NCI-H2029 treated with DMSO at 0.1 percent for 48 hours (cell line): ENCODE measurements at regions not wholly inside any gene's neighbourhood (a gene's known extent, or its start where the extent isn't known, plus 50 kb on each side); places are given as distances from the start of the nearest gene placed in this dataset.

Experiments used
- DNase-seq: peaks from one replicate; lab custom pipeline; 2025; lab: John Stamatoyannopoulos, UW

DNA sequence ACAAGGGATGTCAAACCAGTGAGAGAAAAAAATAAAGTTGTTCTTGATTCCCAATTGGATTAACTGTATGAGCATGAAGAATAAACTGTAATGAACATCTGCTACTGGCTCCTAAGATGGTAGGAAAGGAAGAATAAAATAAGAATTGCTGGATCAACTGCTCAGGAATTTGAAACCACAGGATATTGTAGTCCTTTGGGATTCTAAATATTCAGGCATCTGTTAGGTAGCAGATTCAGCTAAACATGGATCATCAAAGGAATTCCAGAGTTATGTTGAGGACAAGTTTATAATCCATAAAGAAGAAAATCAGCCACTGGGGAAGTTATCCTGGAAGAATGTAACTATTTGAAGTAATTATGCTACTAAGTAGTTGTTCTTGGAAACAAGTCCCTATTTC is 65.8 kb downstream of the ISL1 start:
- DNase-seq = no peak

DNA sequence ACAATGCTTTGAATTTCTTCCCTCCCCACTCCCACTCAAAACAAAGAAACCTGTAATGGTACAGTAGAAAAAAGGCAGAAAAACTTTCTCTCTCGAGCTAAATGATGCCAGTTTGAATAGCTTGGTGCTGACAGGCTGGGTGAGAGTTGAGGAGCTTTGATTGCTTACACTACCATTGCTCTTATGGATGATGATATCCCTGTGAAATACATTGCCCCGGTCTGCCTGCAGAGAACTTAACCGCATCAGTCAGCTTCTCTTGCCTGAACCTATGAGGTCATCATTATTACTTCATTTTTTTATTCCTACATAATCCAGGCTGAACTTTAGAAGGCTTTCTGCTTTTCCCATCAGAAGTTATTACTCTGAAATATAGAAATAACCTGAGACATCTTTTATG is 69.3 kb downstream of the ISL1 start:
- no peak for DNase-seq

DNA sequence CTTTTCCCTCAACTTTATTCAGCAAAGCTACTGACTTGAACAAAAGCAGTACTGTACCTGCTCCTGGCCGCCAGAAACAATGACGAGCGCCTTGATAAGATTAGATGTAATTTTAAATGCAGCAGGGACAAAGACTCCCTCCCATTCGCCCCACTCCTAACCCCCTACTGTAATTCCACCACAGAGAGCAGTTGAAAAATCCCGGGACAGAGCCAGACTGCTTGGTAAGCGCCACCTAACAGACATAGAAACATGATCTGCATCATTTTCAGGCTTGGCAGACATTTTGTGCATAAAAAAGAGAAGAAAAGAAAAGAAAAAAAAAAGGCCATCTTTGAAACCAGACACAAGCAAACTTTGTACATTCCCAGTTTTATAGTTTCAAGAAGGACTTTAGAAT is 81.9 kb downstream of the ISL1 start:
- DNase-seq = no peak

DNA sequence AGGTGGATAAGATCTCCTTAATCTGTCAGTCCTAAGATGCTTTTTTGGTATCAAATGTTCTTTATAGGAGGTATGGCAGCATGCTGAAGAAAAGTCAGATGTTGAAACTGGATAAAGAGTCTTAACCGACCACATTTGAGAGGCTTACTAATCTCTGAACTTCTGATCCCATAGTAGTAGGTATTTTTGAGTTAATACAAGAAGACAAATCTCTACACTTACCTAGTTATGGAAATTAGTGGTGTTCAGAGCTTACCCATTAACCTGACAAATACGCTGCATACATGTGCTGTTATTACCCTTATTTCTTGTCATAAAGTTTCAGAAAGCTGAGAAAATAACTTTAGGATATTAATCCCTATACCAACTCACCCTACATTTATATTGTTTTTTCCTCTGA is 83.0 kb downstream of the ISL1 start:
- no peak for DNase-seq

DNA sequence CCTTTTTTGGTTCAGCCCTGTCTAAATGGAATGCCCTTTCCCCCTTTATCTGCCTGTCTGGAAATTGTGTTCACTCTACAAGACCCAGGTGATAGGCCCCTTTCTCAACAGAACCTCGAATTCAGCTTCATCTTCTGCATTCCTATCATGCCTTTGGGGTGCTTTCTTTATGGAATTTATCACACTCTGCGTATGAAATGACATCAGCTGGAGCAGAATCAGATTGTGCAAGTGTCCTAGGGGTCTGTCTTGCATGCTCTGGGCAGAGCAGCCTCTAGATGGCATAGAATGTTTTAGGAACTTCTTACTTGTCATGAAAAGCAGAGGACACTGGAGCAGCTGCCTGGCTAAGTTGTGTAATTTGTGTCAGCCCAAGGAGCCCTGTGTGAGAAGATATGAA is 84.9 kb downstream of the ISL1 start:
- no peak for DNase-seq

- DNase-seq = no peak
Measured at GRCh38 chr5:51471630-51472029, 88.4 kb downstream of the ISL1 start.

GRCh38 chr5:51472472-51472871 is 89.2 kb downstream of the ISL1 start:
- DNase-seq = no peak

DNA sequence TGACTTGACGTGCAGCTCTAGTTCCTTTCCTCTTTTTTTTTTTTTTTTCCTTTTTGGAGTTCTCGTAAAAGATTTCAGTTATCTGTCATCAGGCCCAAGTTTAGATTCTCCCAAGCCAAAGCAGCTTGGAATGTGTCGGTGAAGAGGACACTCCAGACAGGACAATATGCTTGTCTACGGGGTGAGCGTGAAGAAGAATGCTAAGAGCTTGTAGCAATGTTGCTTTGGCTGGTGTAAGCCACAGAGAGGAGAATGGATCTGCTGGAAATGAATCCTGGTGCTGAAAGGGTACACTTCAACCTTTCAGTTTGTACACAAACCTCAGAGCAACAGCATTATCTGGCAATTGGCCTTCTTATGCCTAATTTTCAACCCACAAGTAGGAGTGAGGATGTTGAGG is 92.4 kb downstream of the ISL1 start:
- DNase-seq = no peak

DNA sequence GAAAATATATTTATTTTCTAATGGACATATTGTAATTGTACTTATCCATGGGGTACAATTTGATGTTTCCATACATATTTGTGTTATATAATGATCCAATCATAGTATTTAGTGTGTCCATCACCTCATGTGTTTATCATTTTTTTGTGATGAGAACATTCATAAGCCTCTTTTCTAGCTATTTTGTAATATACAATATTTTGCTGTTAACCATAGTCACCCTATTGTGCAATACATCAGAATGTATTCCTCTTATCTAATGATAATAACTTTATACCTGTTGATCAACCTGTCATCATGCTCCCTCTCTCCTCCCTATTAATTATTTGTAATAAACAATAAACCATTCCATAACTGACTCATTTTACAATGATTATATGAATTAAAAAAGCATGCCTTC is 93.2 kb downstream of the ISL1 start:
- DNase-seq = no peak

GRCh38 chr5:51479840-51480239 is 96.6 kb downstream of the ISL1 start:
- no peak for DNase-seq

- no peak for DNase-seq
Measured at GRCh38 chr5:51484326-51484725, 101.1 kb downstream of the ISL1 start.

- no peak for DNase-seq
Measured at GRCh38 chr5:51486158-51486557, 102.9 kb downstream of the ISL1 start.

DNA sequence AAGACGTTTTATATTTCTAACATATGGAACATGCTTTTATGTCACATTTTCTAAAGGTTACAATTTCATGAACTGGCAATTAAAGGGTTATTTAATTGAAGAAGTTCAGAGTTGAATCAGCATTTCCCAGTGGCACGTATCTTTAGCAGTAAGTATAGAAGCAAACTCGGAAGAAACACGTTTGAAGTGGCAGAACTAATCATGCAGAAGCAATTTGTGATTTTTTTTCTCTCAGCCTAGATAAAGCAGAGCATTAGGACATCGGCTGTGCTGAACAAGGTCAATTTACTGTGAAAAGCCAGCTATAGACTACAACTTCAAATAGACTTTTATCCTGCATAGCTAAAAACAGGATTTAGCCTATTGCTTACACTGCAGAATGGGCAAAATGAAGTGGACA is 104.7 kb downstream of the ISL1 start:
- DNase-seq = no peak

DNA sequence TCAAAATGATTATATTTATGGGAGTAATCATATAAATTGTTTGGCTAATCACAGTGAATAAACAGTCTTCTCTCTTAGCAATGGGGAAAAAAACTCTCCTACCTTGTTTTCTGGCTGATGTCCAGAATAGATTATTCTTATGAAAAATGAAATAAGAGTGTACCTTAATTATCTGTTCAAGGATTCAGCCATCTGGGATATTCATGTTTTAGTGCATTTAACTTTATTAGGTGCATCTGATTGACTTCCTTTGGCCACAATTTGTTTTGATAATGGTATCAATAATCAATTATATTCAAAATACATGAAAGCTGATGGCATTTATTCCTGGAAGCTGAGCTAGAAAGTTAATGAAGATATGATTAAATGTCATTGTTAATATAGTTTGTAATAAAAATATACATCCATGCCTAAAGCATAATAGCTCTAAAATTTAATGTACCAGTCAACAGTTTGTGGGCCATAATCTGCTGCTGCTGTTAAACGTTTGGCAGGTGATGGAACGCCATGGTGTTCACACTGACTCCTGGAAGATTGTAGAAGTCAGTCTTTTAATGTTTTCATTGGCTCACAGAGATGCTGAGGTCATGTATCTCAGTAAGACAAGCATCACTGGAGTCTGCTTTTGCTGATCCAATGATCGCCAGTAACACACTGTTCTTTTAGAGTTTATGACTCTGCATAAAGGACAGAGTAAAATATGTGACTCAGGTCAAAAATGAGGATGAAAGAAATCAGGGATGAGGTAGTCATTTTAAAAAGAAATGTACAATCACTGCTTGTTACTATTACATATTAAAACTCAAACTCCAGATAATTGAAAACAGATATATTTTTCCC is 105.8 kb downstream of the ISL1 start:
- no peak for DNase-seq

GRCh38 chr5:51494821-51495220 is 111.6 kb downstream of the ISL1 start:
- no peak for DNase-seq

- no peak for DNase-seq
Measured at GRCh38 chr5:51495672-51496071, 112.4 kb downstream of the ISL1 start.

- DNase-seq = no peak
Measured at GRCh38 chr5:51517838-51518237, 134.6 kb downstream of the ISL1 start.

GRCh38 chr5:51518607-51519006 is 135.4 kb downstream of the ISL1 start:
- DNase-seq = no peak

DNA sequence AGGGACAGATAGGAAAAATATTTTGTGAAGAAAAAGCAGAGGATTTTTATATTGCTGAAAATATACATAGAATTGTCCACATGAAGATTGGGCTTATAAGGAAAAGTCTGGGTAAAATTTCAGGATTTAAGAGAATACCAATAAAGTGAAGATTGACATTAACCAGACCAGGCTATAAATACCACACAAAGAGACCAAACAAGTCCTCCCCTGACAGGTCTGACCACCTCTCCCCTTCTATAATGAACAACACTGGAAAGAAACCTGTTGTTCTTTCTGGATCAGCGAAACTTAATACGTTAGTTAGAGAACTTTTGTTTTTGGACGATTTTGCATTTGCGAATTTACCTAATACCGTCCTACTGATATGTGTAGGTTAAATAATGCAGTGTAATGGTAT is 138.3 kb downstream of the ISL1 start:
- DNase-seq = no peak

DNA sequence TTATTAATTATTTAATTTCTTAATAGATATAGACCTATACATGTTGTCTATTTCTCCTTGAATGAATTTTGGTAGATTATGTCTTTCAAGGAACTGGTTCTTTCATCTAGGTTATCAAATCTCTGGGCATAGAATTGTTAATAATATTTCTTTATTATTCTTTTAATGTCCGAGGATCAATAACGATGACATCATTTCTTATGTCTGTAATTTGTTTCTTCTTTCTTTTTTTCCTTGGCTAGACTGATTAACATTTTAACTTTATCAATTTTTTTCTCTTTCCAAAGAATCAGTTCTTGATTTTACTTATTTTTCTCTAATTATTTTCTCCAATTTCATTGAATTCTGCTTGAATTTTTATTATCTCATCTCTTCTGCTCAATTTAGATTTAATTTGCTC is 156.0 kb downstream of the ISL1 start:
- no peak for DNase-seq

DNA sequence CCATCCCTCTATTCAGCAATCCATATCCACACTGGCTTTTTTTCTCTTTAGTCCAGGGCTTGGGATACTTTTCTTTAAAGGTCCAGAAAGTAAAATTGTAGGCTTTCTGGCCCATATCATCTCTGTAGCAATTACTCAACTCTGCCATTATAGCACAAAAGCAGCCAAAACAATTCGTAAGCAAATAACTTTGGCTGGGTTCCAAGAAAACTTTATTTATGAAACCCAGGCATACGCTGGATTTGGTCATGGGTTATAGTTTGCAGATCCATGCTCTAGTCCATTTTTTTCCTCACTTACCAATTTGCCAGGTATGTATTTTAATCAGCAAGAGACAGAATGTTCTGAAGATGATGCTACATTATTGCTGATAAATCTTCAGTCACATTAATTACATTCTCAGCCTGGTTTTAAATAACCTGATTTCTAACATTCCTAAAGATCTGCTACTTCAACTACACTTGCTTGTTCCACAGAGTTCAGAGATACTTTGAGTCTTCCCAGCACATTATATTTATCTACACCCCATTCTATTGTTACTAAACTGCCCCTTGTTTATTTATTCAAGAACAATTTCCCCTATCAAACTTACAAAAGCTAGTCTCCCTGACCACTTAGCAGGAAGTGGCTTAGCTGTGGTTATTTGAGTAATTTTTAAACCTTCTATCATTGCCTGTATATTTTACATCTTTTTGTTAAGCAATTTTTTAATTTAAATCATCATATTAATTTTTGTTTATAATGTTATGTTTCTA is 161.0 kb downstream of the ISL1 start:
- no peak for DNase-seq

DNA sequence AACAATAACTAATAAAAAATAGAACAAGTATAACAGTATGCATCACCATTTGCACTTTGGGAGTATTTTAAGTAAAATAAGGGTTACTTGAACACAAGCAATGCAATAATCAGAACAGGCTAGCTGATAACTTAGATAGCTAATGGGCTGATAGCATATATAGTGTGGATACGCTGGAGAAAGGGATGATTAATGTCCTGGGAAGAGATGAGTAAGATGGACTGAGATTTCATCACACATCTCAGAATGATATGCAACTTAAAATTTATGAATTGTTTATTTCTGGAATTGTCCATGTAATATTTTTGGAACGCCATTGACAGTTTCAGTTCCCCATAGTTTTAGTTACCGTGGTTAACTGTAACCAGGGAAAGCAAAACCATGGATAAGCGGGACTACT is 173.6 kb downstream of the ISL1 start:
- no peak for DNase-seq

DNA sequence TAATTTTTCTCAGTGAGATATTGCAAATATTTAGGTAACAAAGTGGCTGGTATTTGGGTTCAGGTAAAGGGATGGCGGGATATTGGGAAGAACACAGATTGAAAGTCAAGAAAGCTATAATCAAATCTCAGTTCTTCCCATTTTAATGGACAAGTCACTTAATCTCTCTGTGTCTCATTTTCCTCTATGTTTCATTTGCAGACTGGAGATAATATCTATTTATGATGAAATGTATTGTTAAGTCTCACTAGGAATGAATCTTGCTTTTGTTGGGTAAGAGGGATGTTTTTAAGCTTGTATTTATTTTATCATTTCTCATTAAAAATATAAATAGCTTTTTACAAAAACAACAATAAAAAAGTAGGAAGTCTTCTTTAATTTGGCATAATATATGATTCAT is 175.4 kb downstream of the ISL1 start:
- no peak for DNase-seq

DNA sequence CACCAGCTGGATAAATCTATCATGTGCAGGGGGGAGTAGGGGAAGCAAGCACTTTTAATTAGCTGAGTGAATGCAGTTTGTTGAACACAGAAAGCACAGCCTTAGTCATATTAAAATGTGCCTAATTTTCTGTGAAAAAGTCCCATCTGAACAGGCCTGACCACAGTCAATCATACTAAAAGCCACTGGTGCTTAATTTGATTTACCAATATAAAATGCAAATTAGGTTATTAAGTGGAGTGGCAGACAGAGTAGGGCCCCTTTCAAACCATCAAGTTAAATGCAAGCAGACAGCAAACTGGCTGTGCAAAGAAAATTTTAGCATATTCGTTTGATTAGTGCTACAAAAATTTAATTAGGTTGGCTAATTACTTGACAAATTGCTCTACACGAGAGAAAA is 176.1 kb downstream of the ISL1 start:
- DNase-seq = no peak
